ENCODE measurements at regions not wholly inside any gene's neighbourhood (a gene's known extent, or its start where the extent isn't known, plus 50 kb on each side); places are given as distances from the start of the nearest gene placed in this dataset.

DNA sequence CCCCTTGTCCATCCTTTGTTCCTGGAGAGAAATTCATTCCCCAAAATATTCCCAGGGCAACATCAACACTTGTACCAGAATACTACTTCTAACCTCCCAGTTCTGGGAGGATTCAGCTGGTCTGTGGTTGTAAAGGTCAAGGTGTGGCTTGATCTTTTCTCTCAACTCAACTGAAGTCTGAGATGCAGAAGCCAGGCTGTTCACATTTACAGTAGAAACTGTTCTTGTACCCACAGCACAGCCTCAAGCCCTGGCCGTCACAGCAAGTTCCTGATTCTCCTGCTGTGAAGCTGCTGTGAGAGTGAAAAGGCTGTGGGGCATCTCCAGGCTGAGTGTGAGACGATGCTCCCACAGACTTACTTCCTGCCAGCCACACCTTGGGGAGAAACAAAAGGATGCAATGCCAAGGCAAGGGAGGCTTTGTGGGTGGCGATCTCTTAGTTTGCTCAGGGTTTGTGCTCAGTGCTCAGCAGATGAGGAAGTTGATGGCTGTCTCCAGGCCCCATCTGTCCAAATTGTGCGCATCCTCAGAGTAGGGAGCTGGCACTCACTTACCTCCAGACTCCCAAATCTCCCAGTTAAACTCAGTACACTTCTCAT lies 143.9 kb upstream of the FOXA2 start:
- TF ChIP-seq, protein P1, sequence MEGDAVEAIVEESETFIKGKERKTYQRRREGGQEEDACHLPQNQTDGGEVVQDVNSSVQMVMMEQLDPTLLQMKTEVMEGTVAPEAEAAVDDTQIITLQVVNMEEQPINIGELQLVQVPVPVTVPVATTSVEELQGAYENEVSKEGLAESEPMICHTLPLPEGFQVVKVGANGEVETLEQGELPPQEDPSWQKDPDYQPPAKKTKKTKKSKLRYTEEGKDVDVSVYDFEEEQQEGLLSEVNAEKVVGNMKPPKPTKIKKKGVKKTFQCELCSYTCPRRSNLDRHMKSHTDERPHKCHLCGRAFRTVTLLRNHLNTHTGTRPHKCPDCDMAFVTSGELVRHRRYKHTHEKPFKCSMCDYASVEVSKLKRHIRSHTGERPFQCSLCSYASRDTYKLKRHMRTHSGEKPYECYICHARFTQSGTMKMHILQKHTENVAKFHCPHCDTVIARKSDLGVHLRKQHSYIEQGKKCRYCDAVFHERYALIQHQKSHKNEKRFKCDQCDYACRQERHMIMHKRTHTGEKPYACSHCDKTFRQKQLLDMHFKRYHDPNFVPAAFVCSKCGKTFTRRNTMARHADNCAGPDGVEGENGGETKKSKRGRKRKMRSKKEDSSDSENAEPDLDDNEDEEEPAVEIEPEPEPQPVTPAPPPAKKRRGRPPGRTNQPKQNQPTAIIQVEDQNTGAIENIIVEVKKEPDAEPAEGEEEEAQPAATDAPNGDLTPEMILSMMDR (IDR thresholded peaks at IDR 0.05) = no peak
- no peak for TF ChIP-seq POLR2A (IDR thresholded peaks at IDR 0.05; ENCODE audit: low read depth)
- TF ChIP-seq POLR2AphosphoS5 (IDR thresholded peaks at IDR 0.05) = no peak
- no peak for TF ChIP-seq EP300 (IDR thresholded peaks at IDR 0.05)
